OCI-LY3 (cell line): ENCODE measurements at regions not wholly inside any gene's neighbourhood (a gene's known extent, or its start where the extent isn't known, plus 50 kb on each side); places are given as distances from the start of the nearest gene placed in this dataset.

ENCODE experiments used
- EZH2phosphoT487 ChIP-seq: fragments of 200-600 bp; shearing (Covaris generic); IDR thresholded peaks from 2 replicates; pipeline ENCODE4 v1.6.1; 2018; ENCODE audit warnings: antibody characterized with exemption, mixed run types, low read depth
- TF ChIP-seq, protein P1 (sequence below): fragments of 200-600, 300-600 bp; sonication (generic); IDR thresholded peaks from 2 replicates; pipeline ENCODE4 v1.5.1; 2014; ENCODE audit warnings: antibody characterized with exemption, low read length, low read depth

DNA sequence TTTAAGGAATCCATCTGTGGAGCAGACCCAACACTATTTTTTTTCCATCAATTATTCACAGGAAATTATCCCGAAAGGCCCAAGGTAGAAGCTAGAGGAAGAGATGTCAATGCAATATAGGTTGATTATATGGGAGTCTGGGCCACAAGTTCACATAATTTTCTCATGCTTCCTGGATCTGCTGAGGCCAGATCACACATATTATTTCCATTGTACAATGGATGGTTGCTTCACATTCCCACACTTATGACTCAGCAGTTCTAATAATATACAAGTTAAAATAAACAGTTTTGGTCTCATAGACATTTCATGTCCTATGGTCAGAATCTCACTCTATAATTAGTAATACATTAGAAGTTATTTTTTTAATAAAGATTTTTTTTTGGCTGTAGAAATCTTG lies 66.0 kb upstream of the PTPRD start:
- TF ChIP-seq, protein P1, sequence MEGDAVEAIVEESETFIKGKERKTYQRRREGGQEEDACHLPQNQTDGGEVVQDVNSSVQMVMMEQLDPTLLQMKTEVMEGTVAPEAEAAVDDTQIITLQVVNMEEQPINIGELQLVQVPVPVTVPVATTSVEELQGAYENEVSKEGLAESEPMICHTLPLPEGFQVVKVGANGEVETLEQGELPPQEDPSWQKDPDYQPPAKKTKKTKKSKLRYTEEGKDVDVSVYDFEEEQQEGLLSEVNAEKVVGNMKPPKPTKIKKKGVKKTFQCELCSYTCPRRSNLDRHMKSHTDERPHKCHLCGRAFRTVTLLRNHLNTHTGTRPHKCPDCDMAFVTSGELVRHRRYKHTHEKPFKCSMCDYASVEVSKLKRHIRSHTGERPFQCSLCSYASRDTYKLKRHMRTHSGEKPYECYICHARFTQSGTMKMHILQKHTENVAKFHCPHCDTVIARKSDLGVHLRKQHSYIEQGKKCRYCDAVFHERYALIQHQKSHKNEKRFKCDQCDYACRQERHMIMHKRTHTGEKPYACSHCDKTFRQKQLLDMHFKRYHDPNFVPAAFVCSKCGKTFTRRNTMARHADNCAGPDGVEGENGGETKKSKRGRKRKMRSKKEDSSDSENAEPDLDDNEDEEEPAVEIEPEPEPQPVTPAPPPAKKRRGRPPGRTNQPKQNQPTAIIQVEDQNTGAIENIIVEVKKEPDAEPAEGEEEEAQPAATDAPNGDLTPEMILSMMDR: no peak
- TF ChIP-seq EZH2phosphoT487: no peak
